ENCODE measurements at regions not wholly inside any gene's neighbourhood (a gene's known extent, or its start where the extent isn't known, plus 50 kb on each side); places are given as distances from the start of the nearest gene placed in this dataset.

GRCh38 chr4:11514779-11515419 is 86.2 kb upstream of the HS3ST1 start:
- no peak for TF ChIP-seq TEAD4 (IDR thresholded peaks at IDR 0.05; ENCODE audit: low read depth, low read length)
- no peak for TF ChIP-seq CTCF (IDR thresholded peaks at IDR 0.05; ENCODE audit: control extremely low read depth in 1 of 3, insufficient read depth in 1 of 3, low read depth in 1 of 3, low read length in 3 of 3)
- TF ChIP-seq ATF3 (IDR thresholded peaks at IDR 0.05; ENCODE audit: insufficient read depth, low read depth, low read length) = no peak
